ENCODE measurements at regions not wholly inside any gene's neighbourhood (a gene's known extent, or its start where the extent isn't known, plus 50 kb on each side); places are given as distances from the start of the nearest gene placed in this dataset.

DNA sequence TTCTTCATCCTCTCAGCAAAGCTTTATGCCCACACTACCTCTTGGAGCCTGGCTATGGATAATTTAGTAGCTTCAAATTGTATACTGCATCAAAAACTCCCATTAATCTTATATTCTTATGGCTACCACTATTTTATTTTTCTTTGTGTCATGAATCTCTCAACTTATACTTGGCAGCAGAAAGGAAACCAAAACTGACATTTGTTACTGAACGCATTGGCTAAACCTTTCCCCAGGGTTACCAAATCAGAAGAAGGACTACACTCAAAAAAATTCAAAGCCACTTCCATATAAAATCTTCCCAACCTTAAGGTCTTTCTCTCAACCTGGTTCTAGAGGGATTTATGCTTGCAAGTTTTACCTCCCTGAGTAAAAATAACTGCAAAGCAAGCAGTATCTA lies 97.0 kb upstream of the REG3G start:
- TF ChIP-seq, protein P1, sequence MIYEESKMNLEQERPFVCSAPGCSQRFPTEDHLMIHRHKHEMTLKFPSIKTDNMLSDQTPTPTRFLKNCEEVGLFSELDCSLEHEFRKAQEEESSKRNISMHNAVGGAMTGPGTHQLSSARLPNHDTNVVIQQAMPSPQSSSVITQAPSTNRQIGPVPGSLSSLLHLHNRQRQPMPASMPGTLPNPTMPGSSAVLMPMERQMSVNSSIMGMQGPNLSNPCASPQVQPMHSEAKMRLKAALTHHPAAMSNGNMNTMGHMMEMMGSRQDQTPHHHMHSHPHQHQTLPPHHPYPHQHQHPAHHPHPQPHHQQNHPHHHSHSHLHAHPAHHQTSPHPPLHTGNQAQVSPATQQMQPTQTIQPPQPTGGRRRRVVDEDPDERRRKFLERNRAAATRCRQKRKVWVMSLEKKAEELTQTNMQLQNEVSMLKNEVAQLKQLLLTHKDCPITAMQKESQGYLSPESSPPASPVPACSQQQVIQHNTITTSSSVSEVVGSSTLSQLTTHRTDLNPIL (CRISPR knock-in tag; IDR thresholded peaks at IDR 0.05; ENCODE audit: low read depth), result no peak
- TF ChIP-seq PATZ1 (CRISPR knock-in tag; IDR thresholded peaks at IDR 0.05; ENCODE audit: borderline replicate concordance) (no peak), CSDC2 (CRISPR knock-in tag; IDR thresholded peaks at IDR 0.05) (no peak), SNAI2 (CRISPR knock-in tag; IDR thresholded peaks at IDR 0.05) (no peak), TOX (CRISPR knock-in tag; IDR thresholded peaks at IDR 0.05; ENCODE audit: borderline replicate concordance) (no peak), ZNF8 (CRISPR knock-in tag; IDR thresholded peaks at IDR 0.05) (no peak), ZFP3 (CRISPR knock-in tag; IDR thresholded peaks at IDR 0.05) (no peak), ZC3H10 (CRISPR knock-in tag; IDR thresholded peaks at IDR 0.05) (no peak), RARB (CRISPR knock-in tag; IDR thresholded peaks at IDR 0.05) (no peak)

Measured in SK-N-SH treated with all-trans-retinoic acid at 6 μM for 48 hours (cell line).